ENCODE measurements at regions not wholly inside any gene's neighbourhood (a gene's known extent, or its start where the extent isn't known, plus 50 kb on each side); places are given as distances from the start of the nearest gene placed in this dataset.

DNA sequence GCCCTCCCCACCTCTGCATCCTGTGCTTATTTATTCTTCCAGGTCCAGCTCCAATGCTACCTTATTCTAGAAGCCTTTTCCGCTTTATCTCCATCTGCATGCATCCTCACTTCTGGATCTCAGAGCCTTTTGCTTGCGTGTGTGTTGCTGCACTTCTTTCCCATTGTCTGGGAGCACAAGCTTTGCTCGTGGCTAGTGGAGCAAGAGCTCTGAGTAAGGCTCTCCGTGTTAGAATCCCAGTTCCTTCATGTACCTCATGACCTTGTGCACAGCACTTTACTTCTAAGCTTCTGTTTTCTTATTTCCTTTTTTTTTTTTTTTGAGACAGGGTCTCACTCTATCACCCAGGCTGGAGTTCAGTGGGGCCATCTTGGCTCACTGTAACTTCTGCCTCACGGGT, 140.0 kb upstream of the POU3F1 start:
- TF ChIP-seq, protein P1, sequence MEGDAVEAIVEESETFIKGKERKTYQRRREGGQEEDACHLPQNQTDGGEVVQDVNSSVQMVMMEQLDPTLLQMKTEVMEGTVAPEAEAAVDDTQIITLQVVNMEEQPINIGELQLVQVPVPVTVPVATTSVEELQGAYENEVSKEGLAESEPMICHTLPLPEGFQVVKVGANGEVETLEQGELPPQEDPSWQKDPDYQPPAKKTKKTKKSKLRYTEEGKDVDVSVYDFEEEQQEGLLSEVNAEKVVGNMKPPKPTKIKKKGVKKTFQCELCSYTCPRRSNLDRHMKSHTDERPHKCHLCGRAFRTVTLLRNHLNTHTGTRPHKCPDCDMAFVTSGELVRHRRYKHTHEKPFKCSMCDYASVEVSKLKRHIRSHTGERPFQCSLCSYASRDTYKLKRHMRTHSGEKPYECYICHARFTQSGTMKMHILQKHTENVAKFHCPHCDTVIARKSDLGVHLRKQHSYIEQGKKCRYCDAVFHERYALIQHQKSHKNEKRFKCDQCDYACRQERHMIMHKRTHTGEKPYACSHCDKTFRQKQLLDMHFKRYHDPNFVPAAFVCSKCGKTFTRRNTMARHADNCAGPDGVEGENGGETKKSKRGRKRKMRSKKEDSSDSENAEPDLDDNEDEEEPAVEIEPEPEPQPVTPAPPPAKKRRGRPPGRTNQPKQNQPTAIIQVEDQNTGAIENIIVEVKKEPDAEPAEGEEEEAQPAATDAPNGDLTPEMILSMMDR (IDR thresholded peaks at IDR 0.05; ENCODE audit: poor library complexity, severe bottlenecking) = no peak
- no peak for TF ChIP-seq POLR2AphosphoS5 (IDR thresholded peaks at IDR 0.05)
- TF ChIP-seq MXI1 (conservative IDR thresholded peaks at IDR 0.05; ENCODE audit: poor library complexity, severe bottlenecking) = no peak
- TF ChIP-seq EP300 (conservative IDR thresholded peaks at IDR 0.05; ENCODE audit: poor library complexity, severe bottlenecking) = no peak

All from neural cell (in vitro differentiated cells).